SK-N-SH (cell line): ENCODE measurements at regions not wholly inside any gene's neighbourhood (a gene's known extent, or its start where the extent isn't known, plus 50 kb on each side); places are given as distances from the start of the nearest gene placed in this dataset.

ENCODE experiments used
- CTCF ChIA-PET: fragments of 300-600, 350-600 bp; formaldehyde crosslinking; extraction: SDS; loops from one replicate; lab custom pipeline; 2021; lab: Yijun Ruan, JAX
- POLR2A ChIA-PET: fragments of 350-600 bp; sonication (Branson Sonifier 250); formaldehyde crosslinking; extraction: SDS; loops from one replicate; lab custom pipeline; 2020; ENCODE audit warnings: antibody characterized with exemption, inconsistent platforms; lab: Yijun Ruan, JAX
- DNase-seq: peaks from one replicate; pipeline ENCODE4 v3.0.0; 2012
- H2AFZ ChIP-seq: fragments of 200-600 bp; sonication (generic); 2 replicates; pipeline ENCODE4 v1.8.1; 2016; ENCODE audit warnings: antibody characterized with exemption, mild to moderate bottlenecking, low read depth
- H3F3A ChIP-seq: fragments of 200-600 bp; sonication (generic); replicated peaks from 2 replicates; pipeline ENCODE3; 2016; ENCODE audit warnings: antibody characterized with exemption, mild to moderate bottlenecking; ENCODE audit not compliant: insufficient read depth
- H3K27ac ChIP-seq, 2 experiments: fragments of 200-500 bp in 1 of 2; fragments of 200-600 bp in 1 of 2; sonication (Bioruptor generic) in 1 of 2; sonication (generic), shearing (Covaris generic) in 1 of 2; 2 replicates each; pipeline versions ENCODE4 v1.5.1 to v1.6.1; 2014 to 2016; ENCODE audit warnings: low read depth in 2 of 2, inconsistent platforms in 1 of 2, low read length in 1 of 2, mild to moderate bottlenecking in 1 of 2, mixed read lengths in 1 of 2
- H3K27me3 ChIP-seq: fragments of 200-600 bp; sonication (generic), shearing (Covaris generic); 2 replicates; pipeline ENCODE4 v1.6.1; 2016; ENCODE audit warnings: mixed run types; ENCODE audit not compliant: insufficient read depth
- H3K36me3 ChIP-seq, 2 experiments: fragments of 200-500 bp in 1 of 2; fragments of 200-600 bp in 1 of 2; sonication (Bioruptor generic) in 1 of 2; sonication (generic) in 1 of 2; replicated peaks in 1 of 2; 2 replicates each; pipeline versions ENCODE3 to v1.5.1; 2014 to 2016; ENCODE audit warnings: low read length in 1 of 2, mild to moderate bottlenecking in 1 of 2; ENCODE audit not compliant: insufficient read depth in 2 of 2, control insufficient read depth in 1 of 2
- H3K4me1 ChIP-seq, 2 experiments: fragments of 200-500 bp in 1 of 2; fragments of 200-600 bp in 1 of 2; sonication (Bioruptor generic) in 1 of 2; sonication (generic), shearing (Covaris generic) in 1 of 2; 2 replicates each; pipeline versions ENCODE4 v1.5.1 to v1.6.1; 2014 to 2016; ENCODE audit warnings: low read depth in 1 of 2, low read length in 1 of 2, mixed run types in 1 of 2; ENCODE audit not compliant: insufficient read depth in 2 of 2, control insufficient read depth in 1 of 2
- H3K4me2 ChIP-seq: fragments of 200-600 bp; sonication (generic), shearing (Covaris generic); 2 replicates; pipeline ENCODE4 v1.6.1; 2017; ENCODE audit warnings: mixed run types
- H3K4me3 ChIP-seq, 2 experiments: fragments of 200-500 bp in 1 of 2; fragments of 200-600 bp in 1 of 2; sonication (Bioruptor generic) in 1 of 2; sonication (generic), shearing (Covaris generic) in 1 of 2; 2 replicates each; pipeline versions ENCODE4 v1.5.1 to v1.8.1; 2014 to 2016; ENCODE audit warnings: low read depth in 2 of 2, inconsistent platforms in 1 of 2, low read length in 1 of 2, mild to moderate bottlenecking in 1 of 2, mixed read lengths in 1 of 2, moderate library complexity in 1 of 2
- H3K79me2 ChIP-seq: fragments of 200-600 bp; sonication (generic); 2 replicates; pipeline ENCODE4 v1.8.1; 2017; ENCODE audit warnings: mild to moderate bottlenecking; ENCODE audit not compliant: insufficient read depth
- H3K9ac ChIP-seq: fragments of 200-600 bp; sonication (generic); 2 replicates; pipeline ENCODE4 v1.6.1; 2017; ENCODE audit warnings: mixed run types
- H3K9me2 ChIP-seq: fragments of 200-600 bp; sonication (generic); 2 replicates; pipeline ENCODE4 v1.6.1; 2017; ENCODE audit warnings: mixed run types
- H3K9me3 ChIP-seq: fragments of 200-600 bp; sonication (generic); 2 replicates; pipeline ENCODE4 v1.6.1; 2017; ENCODE audit warnings: mixed run types, mild to moderate bottlenecking, moderate library complexity
- H4K20me1 ChIP-seq: fragments of 200-600 bp; sonication (generic); 2 replicates; pipeline ENCODE4 v1.6.1; 2017; ENCODE audit warnings: mild to moderate bottlenecking, mixed run types; ENCODE audit not compliant: insufficient read depth
- CHD2 ChIP-seq: fragments of 150-350 bp; IDR thresholded peaks from 2 replicates; pipeline ENCODE4 v1.6.1; 2018; ENCODE audit warnings: low read length; ENCODE audit not compliant: partially characterized antibody
- ELF1 ChIP-seq: IDR thresholded peaks from 2 replicates; pipeline ENCODE4 v1.4.0; 2012
- EZH2phosphoT487 ChIP-seq: fragments of 200-600 bp; sonication (generic); IDR thresholded peaks from 2 replicates; pipeline ENCODE4 v1.6.1; 2017; ENCODE audit warnings: low read depth, mixed run types, mild to moderate bottlenecking, antibody characterized with exemption, moderate library complexity, borderline replicate concordance
- FOXJ3 ChIP-seq: sonication (generic); formaldehyde crosslinking; IDR thresholded peaks from 2 replicates; pipeline ENCODE4 v1.5.1; 2020; ENCODE audit warnings: mild to moderate bottlenecking, missing genetic modification reagents
- GATA2 ChIP-seq: sonication (generic); formaldehyde crosslinking; IDR thresholded peaks from 2 replicates; pipeline ENCODE4 v1.5.0; 2020; ENCODE audit warnings: mild to moderate bottlenecking, missing genetic modification reagents
- JUND ChIP-seq: IDR thresholded peaks from 2 replicates; pipeline ENCODE4 v1.4.0; 2012
- MEF2A ChIP-seq: IDR thresholded peaks from 2 replicates; pipeline ENCODE4 v1.4.0; 2012; ENCODE audit warnings: low read depth, borderline replicate concordance
- MXI1 ChIP-seq: IDR thresholded peaks from 2 replicates; pipeline ENCODE4 v1.6.1; 2012; ENCODE audit warnings: mild to moderate bottlenecking, low read depth, low read length, improper control_type of control experiment
- POLR2AphosphoS5 ChIP-seq: IDR thresholded peaks from 2 replicates; pipeline ENCODE4 v1.6.1; 2012; ENCODE audit warnings: low read depth, low read length
- RAD21 ChIP-seq: IDR thresholded peaks from 2 replicates; pipeline ENCODE4 v1.6.1; 2012; ENCODE audit warnings: mild to moderate bottlenecking, low read length
- RCOR1 ChIP-seq: fragments of 150-350 bp; IDR thresholded peaks from 2 replicates; pipeline ENCODE4 v1.6.1; 2017; ENCODE audit warnings: antibody characterized with exemption, low read length
- RFX5 ChIP-seq: IDR thresholded peaks from 2 replicates; pipeline ENCODE4 v1.6.1; 2012; ENCODE audit warnings: mild to moderate bottlenecking, improper control_type of control experiment, low read length
- RXRA ChIP-seq: IDR thresholded peaks from 2 replicates; pipeline ENCODE4 v1.4.0; 2012; ENCODE audit warnings: low read depth, mild to moderate bottlenecking, borderline replicate concordance
- SIN3A ChIP-seq: IDR thresholded peaks from 2 replicates; pipeline ENCODE4 v1.6.1; 2012; ENCODE audit warnings: low read depth, mild to moderate bottlenecking, low read length, moderate library complexity, borderline replicate concordance
- SMC3 ChIP-seq: IDR thresholded peaks from 2 replicates; pipeline ENCODE4 v1.6.1; 2012; ENCODE audit warnings: low read depth, low read length, improper control_type of control experiment
- TAF1 ChIP-seq: IDR thresholded peaks from 2 replicates; pipeline ENCODE4 v1.6.1; 2012; ENCODE audit warnings: low read depth, mild to moderate bottlenecking, low read length, moderate library complexity, borderline replicate concordance
- WGBS: methylation state at CpG from one replicate; pipeline ENCODE4 v1.1.6; 2017; ENCODE audit warnings: low lambda C conversion rate; 5-methylcytosine and 5-hydroxymethylcytosine counted together
- TF ChIP-seq, protein P1 (sequence below): IDR thresholded peaks from 2 replicates; pipeline ENCODE4 v1.6.1; 2012; ENCODE audit warnings: mild to moderate bottlenecking, low read depth, low read length, moderate library complexity
- TF ChIP-seq, protein P2 (sequence below): IDR thresholded peaks from 2 replicates; pipeline ENCODE4 v1.4.0; 2012; ENCODE audit warnings: low read depth, borderline replicate concordance
- TF ChIP-seq, protein P3 (sequence below): IDR thresholded peaks from 2 replicates; pipeline ENCODE4 v1.4.0; 2012; ENCODE audit warnings: low read depth, borderline replicate concordance
- TF ChIP-seq, protein P4 (sequence below): IDR thresholded peaks from 2 replicates; pipeline ENCODE4 v1.4.0; 2012; ENCODE audit warnings: low read depth

DNA sequence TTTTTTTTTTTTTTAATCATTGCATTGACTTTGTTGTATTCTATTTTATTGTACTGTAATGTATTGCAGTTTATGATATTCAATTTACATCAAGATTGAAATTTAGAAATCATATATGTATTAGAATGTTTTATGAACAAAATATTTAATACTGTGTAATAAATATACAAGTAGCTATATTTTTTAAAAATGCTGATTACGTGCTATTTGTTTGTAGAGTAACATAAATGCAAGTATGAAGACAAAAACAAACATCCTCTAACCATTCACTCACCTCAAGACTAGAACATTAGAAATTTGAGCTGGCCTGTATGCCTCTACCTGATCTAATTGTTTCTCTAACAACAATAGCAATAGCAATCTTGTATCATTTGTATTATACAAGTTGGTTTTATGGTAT, 290.3 kb downstream of the GATA3 start:
- no peak overlapping the region for H3K27ac ChIP-seq
- TF ChIP-seq RFX5 (no peak), JUND (no peak), CHD2 (no peak), RCOR1 (no peak), ELF1 (no peak), TAF1 (no peak), EZH2phosphoT487 (no peak), RAD21 (no peak), MEF2A (no peak), GATA2 (CRISPR knock-in tag) (no peak), SIN3A (no peak), MXI1 (no peak), RXRA (no peak), SMC3 (no peak), POLR2AphosphoS5 (no peak), FOXJ3 (CRISPR knock-in tag) (no peak)
- TF ChIP-seq, protein P1, sequence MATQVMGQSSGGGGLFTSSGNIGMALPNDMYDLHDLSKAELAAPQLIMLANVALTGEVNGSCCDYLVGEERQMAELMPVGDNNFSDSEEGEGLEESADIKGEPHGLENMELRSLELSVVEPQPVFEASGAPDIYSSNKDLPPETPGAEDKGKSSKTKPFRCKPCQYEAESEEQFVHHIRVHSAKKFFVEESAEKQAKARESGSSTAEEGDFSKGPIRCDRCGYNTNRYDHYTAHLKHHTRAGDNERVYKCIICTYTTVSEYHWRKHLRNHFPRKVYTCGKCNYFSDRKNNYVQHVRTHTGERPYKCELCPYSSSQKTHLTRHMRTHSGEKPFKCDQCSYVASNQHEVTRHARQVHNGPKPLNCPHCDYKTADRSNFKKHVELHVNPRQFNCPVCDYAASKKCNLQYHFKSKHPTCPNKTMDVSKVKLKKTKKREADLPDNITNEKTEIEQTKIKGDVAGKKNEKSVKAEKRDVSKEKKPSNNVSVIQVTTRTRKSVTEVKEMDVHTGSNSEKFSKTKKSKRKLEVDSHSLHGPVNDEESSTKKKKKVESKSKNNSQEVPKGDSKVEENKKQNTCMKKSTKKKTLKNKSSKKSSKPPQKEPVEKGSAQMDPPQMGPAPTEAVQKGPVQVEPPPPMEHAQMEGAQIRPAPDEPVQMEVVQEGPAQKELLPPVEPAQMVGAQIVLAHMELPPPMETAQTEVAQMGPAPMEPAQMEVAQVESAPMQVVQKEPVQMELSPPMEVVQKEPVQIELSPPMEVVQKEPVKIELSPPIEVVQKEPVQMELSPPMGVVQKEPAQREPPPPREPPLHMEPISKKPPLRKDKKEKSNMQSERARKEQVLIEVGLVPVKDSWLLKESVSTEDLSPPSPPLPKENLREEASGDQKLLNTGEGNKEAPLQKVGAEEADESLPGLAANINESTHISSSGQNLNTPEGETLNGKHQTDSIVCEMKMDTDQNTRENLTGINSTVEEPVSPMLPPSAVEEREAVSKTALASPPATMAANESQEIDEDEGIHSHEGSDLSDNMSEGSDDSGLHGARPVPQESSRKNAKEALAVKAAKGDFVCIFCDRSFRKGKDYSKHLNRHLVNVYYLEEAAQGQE = no peak
- TF ChIP-seq, protein P2, sequence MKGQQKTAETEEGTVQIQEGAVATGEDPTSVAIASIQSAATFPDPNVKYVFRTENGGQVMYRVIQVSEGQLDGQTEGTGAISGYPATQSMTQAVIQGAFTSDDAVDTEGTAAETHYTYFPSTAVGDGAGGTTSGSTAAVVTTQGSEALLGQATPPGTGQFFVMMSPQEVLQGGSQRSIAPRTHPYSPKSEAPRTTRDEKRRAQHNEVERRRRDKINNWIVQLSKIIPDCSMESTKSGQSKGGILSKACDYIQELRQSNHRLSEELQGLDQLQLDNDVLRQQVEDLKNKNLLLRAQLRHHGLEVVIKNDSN = no peak
- TF ChIP-seq, protein P3, sequence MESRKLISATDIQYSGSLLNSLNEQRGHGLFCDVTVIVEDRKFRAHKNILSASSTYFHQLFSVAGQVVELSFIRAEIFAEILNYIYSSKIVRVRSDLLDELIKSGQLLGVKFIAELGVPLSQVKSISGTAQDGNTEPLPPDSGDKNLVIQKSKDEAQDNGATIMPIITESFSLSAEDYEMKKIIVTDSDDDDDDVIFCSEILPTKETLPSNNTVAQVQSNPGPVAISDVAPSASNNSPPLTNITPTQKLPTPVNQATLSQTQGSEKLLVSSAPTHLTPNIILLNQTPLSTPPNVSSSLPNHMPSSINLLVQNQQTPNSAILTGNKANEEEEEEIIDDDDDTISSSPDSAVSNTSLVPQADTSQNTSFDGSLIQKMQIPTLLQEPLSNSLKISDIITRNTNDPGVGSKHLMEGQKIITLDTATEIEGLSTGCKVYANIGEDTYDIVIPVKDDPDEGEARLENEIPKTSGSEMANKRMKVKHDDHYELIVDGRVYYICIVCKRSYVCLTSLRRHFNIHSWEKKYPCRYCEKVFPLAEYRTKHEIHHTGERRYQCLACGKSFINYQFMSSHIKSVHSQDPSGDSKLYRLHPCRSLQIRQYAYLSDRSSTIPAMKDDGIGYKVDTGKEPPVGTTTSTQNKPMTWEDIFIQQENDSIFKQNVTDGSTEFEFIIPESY = no peak
- TF ChIP-seq, protein P4, sequence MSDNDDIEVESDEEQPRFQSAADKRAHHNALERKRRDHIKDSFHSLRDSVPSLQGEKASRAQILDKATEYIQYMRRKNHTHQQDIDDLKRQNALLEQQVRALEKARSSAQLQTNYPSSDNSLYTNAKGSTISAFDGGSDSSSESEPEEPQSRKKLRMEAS = no peak
- H2AFZ ChIP-seq = no peak overlapping the region
- no peak overlapping the region for H3K4me3 ChIP-seq
- no peaks in the 10 kb centered on the region for H3K9me3 ChIP-seq
- no peak overlapping the region for H3K9ac ChIP-seq
- H4K20me1 ChIP-seq = no peaks in the 10 kb centered on the region
- no peaks in the 10 kb centered on the region for H3K4me1 ChIP-seq
- H3K36me3 ChIP-seq = no peaks in the 10 kb centered on the region
- ChIA-PET POLR2A (no interaction called here), CTCF (no interaction called here)
- 50% methylated on average over 1 of the region's 1 CpG for whole genome bisulfite sequencing
- H3K9me2 ChIP-seq = no peaks in the 10 kb centered on the region
- DNase-seq = no peak
- H3K4me2 ChIP-seq = no peak overlapping the region
- H3F3A ChIP-seq = no peaks in the 10 kb centered on the region
- H3K79me2 ChIP-seq = no peaks in the 10 kb centered on the region
- no peaks in the 10 kb centered on the region for H3K27me3 ChIP-seq
